ENCODE measurements at regions not wholly inside any gene's neighbourhood (a gene's known extent, or its start where the extent isn't known, plus 50 kb on each side); places are given as distances from the start of the nearest gene placed in this dataset.

- TF ChIP-seq, protein P1, sequence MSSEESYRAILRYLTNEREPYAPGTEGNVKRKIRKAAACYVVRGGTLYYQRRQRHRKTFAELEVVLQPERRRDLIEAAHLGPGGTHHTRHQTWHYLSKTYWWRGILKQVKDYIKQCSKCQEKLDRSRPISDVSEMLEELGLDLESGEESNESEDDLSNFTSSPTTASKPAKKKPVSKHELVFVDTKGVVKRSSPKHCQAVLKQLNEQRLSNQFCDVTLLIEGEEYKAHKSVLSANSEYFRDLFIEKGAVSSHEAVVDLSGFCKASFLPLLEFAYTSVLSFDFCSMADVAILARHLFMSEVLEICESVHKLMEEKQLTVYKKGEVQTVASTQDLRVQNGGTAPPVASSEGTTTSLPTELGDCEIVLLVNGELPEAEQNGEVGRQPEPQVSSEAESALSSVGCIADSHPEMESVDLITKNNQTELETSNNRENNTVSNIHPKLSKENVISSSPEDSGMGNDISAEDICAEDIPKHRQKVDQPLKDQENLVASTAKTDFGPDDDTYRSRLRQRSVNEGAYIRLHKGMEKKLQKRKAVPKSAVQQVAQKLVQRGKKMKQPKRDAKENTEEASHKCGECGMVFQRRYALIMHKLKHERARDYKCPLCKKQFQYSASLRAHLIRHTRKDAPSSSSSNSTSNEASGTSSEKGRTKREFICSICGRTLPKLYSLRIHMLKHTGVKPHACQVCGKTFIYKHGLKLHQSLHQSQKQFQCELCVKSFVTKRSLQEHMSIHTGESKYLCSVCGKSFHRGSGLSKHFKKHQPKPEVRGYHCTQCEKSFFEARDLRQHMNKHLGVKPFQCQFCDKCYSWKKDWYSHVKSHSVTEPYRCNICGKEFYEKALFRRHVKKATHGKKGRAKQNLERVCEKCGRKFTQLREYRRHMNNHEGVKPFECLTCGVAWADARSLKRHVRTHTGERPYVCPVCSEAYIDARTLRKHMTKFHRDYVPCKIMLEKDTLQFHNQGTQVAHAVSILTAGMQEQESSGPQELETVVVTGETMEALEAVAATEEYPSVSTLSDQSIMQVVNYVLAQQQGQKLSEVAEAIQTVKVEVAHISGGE (tag by site-specific recombination; conservative IDR thresholded peaks at IDR 0.05; ENCODE audit: low read depth) = no peak
- no peak for TF ChIP-seq ZNF423 (tag by site-specific recombination; IDR thresholded peaks at IDR 0.05)
- TF ChIP-seq ZNF654 (tag by site-specific recombination; IDR thresholded peaks at IDR 0.05; ENCODE audit: low read depth) = no peak
- no peak for TF ChIP-seq ZNF16 (tag by site-specific recombination; IDR thresholded peaks at IDR 0.05; ENCODE audit: low read depth)
- no peak for TF ChIP-seq ZBTB17 (tag by site-specific recombination; IDR thresholded peaks at IDR 0.05)
- no peak for TF ChIP-seq ZNF785 (tag by site-specific recombination; IDR thresholded peaks at IDR 0.05)
- no peak for TF ChIP-seq ZNF280C (tag by site-specific recombination; IDR thresholded peaks at IDR 0.05)
- TF ChIP-seq OVOL3 (tag by site-specific recombination; IDR thresholded peaks at IDR 0.05) = no peak
- TF ChIP-seq ZNF335 (tag by site-specific recombination; conservative IDR thresholded peaks at IDR 0.05) = no peak
Observed at GRCh38 chr1:234674218-234674815, 64.3 kb upstream of the IRF2BP2 start (continued).

DNA sequence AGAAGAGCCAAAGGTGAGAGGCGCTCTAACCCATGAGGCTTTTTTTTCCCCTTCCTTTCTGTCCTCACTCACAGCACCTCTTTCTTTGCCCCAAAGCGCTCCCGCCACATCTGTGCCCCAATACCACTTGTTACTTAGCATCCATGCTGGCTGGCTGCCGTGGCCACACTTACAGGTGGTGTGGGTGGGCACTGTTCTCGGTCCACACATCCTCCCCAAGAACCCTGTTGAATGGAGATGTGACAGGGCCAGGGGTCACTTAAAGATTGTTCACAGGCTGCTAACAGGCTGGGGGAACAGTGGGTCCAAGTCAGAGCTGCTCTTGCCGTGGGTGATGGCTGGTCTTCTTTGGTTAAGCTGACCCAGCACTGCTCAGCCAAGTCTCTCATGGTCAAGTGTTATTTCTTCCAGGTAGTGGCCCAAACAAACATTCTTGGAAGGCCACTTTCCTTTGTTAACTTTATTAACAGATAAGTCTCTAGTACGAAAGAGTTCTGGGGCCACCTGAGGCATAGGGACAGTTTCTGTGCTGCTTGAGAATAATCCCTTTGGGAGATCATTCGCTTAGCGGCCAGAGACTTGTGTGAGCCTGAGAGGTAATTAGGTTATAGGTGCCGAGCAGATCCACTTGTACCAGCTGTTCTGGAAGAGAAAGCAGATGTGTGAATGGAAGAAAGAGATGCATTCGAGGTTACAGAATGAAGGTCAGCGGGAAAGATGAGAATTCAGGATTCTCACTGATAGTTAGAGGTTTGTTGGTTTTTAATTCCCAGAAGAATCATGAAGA lies 62.6 kb upstream of the IRF2BP2 start:
- H3K4me1 ChIP-seq (ENCODE audit: control insufficient read depth, insufficient read depth, low read length) = peaks cover 3% of the 10 kb centered on the region; the same call in 1 of the 2 replicates
- no peaks in the 10 kb centered on the region for H3K36me3 ChIP-seq (ENCODE audit: control insufficient read depth in 2 of 2, insufficient read depth in 1 of 2, low read length in 2 of 2)
- H3K9me3 ChIP-seq (ENCODE audit: control insufficient read depth, insufficient read depth, low read depth, low read length) = no peaks in the 10 kb centered on the region
- H3K4me3 ChIP-seq (ENCODE audit: low read depth, low read length) = no peak overlapping the region
- ChIA-PET POLR2A (no interaction called here), CTCF (no interaction called here)
- no peak overlapping the region for H3K27ac ChIP-seq (ENCODE audit: extremely low read depth, low read depth, low read length)
- TF ChIP-seq ZNF202 (tag by site-specific recombination; IDR thresholded peaks at IDR 0.05; ENCODE audit: borderline replicate concordance) = no peak
- no peak for TF ChIP-seq BCL11A (tag by site-specific recombination; IDR thresholded peaks at IDR 0.05; ENCODE audit: low read depth)
- TF ChIP-seq ZNF549 (tag by site-specific recombination; IDR thresholded peaks at IDR 0.05) = no peak
- TF ChIP-seq, protein P2, sequence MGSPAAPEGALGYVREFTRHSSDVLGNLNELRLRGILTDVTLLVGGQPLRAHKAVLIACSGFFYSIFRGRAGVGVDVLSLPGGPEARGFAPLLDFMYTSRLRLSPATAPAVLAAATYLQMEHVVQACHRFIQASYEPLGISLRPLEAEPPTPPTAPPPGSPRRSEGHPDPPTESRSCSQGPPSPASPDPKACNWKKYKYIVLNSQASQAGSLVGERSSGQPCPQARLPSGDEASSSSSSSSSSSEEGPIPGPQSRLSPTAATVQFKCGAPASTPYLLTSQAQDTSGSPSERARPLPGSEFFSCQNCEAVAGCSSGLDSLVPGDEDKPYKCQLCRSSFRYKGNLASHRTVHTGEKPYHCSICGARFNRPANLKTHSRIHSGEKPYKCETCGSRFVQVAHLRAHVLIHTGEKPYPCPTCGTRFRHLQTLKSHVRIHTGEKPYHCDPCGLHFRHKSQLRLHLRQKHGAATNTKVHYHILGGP (tag by site-specific recombination; IDR thresholded peaks at IDR 0.05) = no peak
- no peak for TF ChIP-seq ZNF37A (tag by site-specific recombination; IDR thresholded peaks at IDR 0.05)
- no peak for TF ChIP-seq ZNF624 (tag by site-specific recombination; IDR thresholded peaks at IDR 0.05)
- no peak for TF ChIP-seq ZBTB44 (tag by site-specific recombination; IDR thresholded peaks at IDR 0.05)
- TF ChIP-seq MEIS1 (CRISPR knock-in tag; IDR thresholded peaks at IDR 0.05; ENCODE audit: borderline replicate concordance) = no peak
- no peak for TF ChIP-seq ZNF792 (tag by site-specific recombination; IDR thresholded peaks at IDR 0.05)
- TF ChIP-seq ZNF133 (tag by site-specific recombination; IDR thresholded peaks at IDR 0.05) = no peak
- no peak for TF ChIP-seq ZXDB (tag by site-specific recombination; IDR thresholded peaks at IDR 0.05)
- TF ChIP-seq ZNF433 (tag by site-specific recombination; IDR thresholded peaks at IDR 0.05; ENCODE audit: low read depth) = no peak
- no peak for TF ChIP-seq REST (tag by site-specific recombination; IDR thresholded peaks at IDR 0.05)
- no peak for TF ChIP-seq ZNF248 (tag by site-specific recombination; IDR thresholded peaks at IDR 0.05)

Data from HEK293 (cell line).